HG03571 (cell line): ENCODE measurements at regions not wholly inside any gene's neighbourhood (a gene's known extent, or its start where the extent isn't known, plus 50 kb on each side); places are given as distances from the start of the nearest gene placed in this dataset.
"Not testable (repeated sequence)": the region's sequence is repeated elsewhere in the genome, so short reads cannot be mapped to it uniquely, and the experiment has no call there.

Experiments used
- ATAC-seq: cut with Tn5 transposase; IDR thresholded peaks from one replicate; pipeline ENCODE4 v1.9.1; 2021; ENCODE audit not compliant: unreplicated experiment

- no peak for ATAC-seq
These were observed 1021.8 kb upstream of the INTU start for GRCh38 chr4:126610933-126611332.

GRCh38 chr4:126611900-126612299 is 1020.9 kb upstream of the INTU start:
- no peak for ATAC-seq

- ATAC-seq: no peak
These were observed 1018.4 kb upstream of the INTU start for GRCh38 chr4:126614356-126614855.

DNA sequence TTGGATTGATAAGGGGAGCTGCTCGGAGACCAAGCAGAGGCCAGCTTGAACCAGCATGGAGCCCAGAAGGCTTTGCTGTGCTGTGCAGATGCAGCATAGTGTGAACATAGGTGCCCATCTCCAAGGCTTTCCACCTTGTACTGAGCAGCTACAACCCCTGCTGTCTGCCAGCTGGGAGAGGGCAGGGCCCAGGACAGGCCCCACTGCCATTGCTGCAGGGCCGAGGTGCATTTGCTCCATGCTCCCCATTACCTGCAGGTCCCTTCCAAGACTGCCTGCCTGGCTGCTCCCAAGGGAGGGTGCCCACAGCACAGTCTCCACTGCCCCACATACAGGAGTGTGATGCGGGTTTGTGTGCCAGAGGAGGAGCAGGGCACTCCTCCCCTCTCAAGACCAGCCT is 1016.0 kb upstream of the INTU start:
- ATAC-seq: no peak

DNA sequence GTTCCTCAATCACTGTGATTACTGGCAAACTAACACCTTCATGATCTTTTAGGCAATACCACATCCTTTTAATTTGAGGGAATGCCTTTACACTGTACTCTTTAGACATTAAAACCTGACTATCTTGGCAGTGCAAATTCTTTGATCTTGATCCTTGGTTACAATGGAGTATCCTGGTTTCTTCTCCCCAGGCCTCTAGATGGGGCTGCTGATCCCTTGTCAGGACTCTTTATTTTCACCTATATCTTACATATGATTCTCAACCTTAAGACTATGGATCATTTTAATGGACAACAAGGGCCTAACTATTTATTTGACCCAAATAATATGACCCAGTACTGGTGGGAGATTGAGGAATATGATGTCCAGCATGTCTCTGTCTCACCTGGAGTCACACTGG is 1005.5 kb upstream of the INTU start:
- ATAC-seq: no peak

DNA sequence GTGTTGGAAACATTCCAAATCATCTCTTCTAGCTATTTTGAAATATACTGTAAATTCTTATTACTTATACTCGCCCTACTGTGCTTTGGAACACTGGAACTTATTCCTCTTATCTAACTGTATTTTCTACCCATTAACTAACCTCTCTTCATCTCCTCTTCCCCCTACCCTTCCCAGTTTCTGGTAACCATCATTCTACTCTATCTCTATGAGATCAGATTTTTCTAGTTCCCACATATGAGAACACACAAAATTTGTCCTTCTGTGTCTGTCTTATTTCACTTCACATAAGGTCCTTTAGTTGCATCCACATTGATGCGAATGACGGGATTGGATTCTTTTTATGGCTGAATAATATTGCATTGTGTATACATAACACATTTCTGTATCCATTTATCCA is 1003.8 kb upstream of the INTU start:
- ATAC-seq: no peak

GRCh38 chr4:126630230-126630629 is 1002.5 kb upstream of the INTU start:
- ATAC-seq: no peak

DNA sequence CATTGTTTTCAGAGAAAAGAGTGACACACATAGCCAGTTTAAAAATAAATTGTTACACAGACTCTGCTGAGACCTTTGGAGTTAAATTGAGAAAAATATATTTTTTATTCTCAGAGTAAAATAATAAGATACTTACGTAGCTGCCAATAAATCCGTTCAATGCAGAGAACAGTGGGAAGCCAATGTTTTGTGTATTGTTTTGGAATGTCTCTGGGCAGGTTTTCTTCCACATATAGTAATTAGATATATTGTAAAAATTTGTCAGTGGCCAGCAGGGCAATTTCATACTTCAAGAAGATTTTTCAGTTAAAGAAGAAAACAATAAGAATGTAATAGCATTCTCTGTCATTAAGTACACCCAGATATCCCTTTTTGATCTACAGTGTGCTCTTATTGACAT is 999.5 kb upstream of the INTU start:
- ATAC-seq: no peak

GRCh38 chr4:126637706-126638105 is 995.1 kb upstream of the INTU start:
- no peak for ATAC-seq

DNA sequence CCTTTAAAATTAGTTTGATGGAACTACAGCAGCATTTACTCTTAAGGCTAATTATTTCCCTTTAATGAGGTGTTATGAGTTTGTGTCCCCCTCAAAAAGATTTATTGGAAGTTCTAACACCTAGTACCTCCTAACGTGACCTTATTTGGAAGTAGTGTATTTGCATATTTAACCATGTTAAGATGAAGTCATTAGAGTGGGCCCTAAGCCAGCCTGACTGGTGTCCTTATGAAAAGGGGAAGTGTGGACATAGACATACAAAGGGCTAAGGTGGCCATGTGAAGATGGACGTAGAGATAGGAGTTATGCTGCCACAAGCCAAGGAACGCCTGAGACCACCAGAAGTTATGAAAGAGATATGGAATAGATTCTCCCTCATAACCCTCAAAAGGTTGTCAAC is 985.4 kb upstream of the INTU start:
- no peak for ATAC-seq

GRCh38 chr4:126647756-126648397 is 984.9 kb upstream of the INTU start:
- no peak for ATAC-seq

DNA sequence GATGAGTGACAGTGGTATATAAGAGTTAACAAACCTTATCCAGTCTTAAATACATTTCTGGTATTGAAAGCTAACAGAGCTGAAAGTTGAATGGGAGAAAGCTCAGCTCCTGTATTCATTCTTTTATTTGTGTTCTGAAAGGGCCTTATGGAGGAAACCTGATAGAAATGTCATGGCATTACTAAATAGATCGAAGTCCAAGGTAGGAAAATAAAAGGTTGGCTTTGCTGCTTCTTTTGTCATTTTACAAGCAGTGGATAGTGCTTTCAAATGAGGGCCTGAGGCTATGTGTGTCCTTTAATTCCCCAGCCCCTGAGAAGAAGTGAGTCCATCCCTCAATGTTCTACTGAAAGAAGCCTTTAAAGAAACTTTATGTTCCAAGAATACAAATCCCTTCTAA is 974.3 kb upstream of the INTU start:
- ATAC-seq: no peak

GRCh38 chr4:126661194-126661593 is 971.6 kb upstream of the INTU start:
- no peak for ATAC-seq

DNA sequence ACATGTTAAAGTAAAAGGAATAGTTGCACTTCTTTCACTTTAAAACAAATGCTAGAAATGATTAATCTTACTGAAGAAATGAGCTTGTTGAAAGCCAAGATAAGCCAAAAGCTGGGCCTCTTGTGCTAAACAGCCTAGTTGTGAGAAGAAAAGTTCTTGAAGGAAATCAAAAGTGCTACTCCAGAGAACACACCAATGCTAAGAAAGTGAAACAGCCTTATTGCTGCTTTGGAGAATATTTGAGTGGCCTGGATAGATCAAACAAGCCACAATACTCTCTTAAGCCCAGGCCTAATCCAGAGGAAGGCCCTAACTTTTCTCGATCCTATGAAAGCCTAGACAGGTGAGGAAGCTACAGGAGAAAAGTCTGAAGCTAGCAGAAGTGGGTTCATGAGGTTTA is 967.9 kb upstream of the INTU start:
- no peak for ATAC-seq

- ATAC-seq: not testable (repeated sequence)
These were observed 962.7 kb upstream of the INTU start for GRCh38 chr4:126670038-126670437.

DNA sequence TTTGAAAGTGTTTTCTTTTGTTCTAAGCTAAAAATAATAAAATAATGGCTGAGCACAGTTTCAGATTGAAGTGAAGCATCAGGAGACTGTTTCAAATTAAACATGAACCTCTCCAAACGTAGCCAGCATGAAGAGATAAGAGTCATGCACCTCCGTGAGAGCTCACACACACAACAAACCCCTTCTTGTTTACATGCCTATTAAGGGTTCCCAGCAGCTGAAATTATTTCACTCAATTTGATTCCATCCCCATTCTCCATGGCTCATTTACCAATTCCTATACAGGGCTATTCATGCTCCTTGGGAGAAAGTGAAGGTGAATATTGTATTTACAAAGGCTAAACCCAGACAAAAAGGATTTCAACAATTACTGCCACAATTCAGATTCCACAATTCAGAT is 954.1 kb upstream of the INTU start:
- no peak for ATAC-seq

GRCh38 chr4:126679303-126679702 is 953.5 kb upstream of the INTU start:
- no peak for ATAC-seq

DNA sequence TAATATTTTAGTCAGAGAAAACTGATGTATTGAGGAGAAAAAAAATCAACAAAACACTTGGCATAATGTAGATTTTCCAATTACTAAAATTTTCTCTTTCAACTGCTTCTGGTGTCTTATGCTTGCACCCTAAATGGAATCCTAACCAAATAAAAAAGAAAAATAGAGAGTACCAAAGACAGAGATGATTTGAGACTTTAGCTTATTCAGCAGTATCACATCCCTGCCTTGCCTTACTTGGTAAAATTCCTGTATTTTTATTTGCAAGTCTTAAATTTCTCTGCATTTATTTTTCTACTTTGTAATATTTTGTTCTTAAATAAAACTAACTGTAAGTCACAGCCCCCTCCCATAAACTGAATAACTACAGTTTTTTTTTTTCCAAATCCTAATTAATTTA is 950.5 kb upstream of the INTU start:
- ATAC-seq: no peak

DNA sequence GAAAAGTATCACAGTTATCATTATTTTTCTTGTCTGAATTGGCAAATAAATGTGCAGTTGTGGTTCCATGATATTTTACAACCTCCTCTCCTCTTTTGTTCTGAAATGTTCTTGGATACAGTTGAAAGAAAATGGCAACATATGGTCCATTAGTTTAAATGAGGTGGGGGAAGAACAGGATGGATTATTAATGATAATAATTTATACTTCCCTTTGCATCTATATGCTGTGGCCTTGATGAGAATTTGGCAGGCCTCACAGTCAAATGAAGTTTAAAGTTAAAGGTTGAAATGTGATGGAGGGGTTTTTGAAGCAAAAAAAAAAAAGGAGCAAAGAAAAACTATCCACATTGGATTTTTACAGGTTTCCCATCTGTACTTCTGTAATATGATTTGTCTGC is 946.3 kb upstream of the INTU start:
- ATAC-seq: no peak

DNA sequence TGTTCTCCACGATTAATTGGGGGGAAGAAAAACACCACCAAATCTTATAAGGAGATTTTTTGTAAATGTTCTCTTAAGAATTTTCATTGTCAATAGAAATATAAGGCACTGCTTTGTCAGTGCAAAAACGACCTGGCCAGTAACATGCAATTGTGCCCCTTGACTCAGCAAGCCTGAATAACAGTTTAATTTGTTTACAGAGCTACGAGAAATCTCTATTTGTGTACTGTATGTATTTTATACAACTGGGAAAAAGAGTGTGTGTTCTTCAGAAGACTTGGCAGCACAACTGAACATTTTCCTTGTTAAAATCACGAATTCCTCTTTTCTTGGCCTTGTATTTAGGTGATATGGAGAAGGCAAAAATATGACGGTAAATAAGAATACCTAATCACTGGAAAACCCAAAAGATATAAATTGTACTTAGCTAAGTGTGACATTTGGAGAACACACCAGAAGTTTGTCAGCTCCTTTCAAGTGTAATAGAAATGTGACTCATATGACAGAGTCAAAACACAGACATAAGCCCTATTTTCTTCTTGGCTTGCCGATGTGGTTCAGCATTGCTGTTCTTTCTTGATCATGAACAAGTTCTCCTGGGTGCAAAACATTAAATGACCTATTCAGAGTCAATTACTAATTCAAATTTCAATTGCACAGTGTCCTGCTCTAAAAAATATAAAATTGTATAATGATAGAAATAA is 945.0 kb upstream of the INTU start:
- ATAC-seq: no peak

- no peak for ATAC-seq
These were observed 941.0 kb upstream of the INTU start for GRCh38 chr4:126691797-126692196.

GRCh38 chr4:126697748-126698147 is 935.0 kb upstream of the INTU start:
- ATAC-seq: no peak

GRCh38 chr4:126698224-126698623 is 934.5 kb upstream of the INTU start:
- no peak for ATAC-seq
